ENCODE measurements at regions not wholly inside any gene's neighbourhood (a gene's known extent, or its start where the extent isn't known, plus 50 kb on each side); places are given as distances from the start of the nearest gene placed in this dataset.

DNA sequence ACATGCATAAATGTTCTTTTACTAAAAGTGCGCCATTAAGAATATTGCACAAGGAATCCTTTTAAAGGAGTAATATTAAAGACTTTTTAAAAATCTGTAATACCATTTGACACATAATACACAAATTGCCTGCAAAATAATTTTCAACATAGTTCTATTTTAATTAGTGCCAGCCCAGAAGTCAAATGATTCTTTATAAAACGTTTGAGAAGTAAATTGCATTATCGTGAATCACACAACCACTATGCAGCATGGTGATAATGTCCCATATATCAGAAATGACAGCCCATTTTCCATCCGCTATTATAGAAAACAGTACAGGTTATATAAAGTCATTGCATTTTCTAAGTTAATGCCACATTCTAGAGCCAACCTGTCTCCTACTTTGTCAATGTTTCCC lies 324.0 kb downstream of the IPMK start:
- WGBS, 2 donors (ENCODE audit: extremely low coverage in 2 of 2, insufficient read length in 2 of 2, insufficient replicate concordance in 1 of 2), result no CpG with 5 or more reads among the region's 4 CpGs
- Histone ChIP-seq H3K4me2 (ENCODE audit: insufficient read depth, low read length, poor library complexity, severe bottlenecking) (no peak overlapping the region), H3K4me1 (ENCODE audit: control insufficient read depth in 2 of 2, insufficient read depth in 1 of 2, low read depth in 1 of 2, low read length in 2 of 2) (no peaks in the 10 kb centered on the region), H4K8ac (ENCODE audit: low read depth, low read length) (no peak overlapping the region), H2BK5ac (ENCODE audit: low read length) (no peak overlapping the region), H3K79me1 (ENCODE audit: low read depth, low read length) (no peaks in the 10 kb centered on the region), H3K36me3 (replicated peaks in 1 of 2; ENCODE audit: control insufficient read depth in 2 of 2, insufficient read depth in 2 of 2, low read length in 2 of 2) (no peaks in the 10 kb centered on the region), H3K4ac (ENCODE audit: low read length) (no peak overlapping the region), H4K91ac (ENCODE audit: low read depth, low read length, poor library complexity) (no peak overlapping the region), H3K9ac (ENCODE audit: low read depth, low read length, poor library complexity) (no peak overlapping the region), H2BK120ac (ENCODE audit: low read depth, low read length) (no peak overlapping the region), H3K4me3 (ENCODE audit: low read length in 2 of 2) (no peak overlapping the region), H3K27ac (replicated peaks; ENCODE audit: low read length) (no peak overlapping the region), H3K9me3 (replicated peaks in 1 of 2; ENCODE audit: control insufficient read depth in 2 of 2, insufficient read depth in 1 of 2, low read depth in 1 of 2, low read length in 2 of 2) (no peaks in the 10 kb centered on the region), H3K18ac (ENCODE audit: low read length) (no peak overlapping the region), H2BK15ac (ENCODE audit: low read length) (no peak overlapping the region), H2BK12ac (ENCODE audit: low read length) (no peak overlapping the region), H3K27me3 (ENCODE audit: control insufficient read depth in 3 of 3, insufficient read depth in 3 of 3, low read depth in 1 of 3, low read length in 3 of 3) (no peaks in the 10 kb centered on the region), H3K23ac (ENCODE audit: low read depth, low read length, poor library complexity) (no peak overlapping the region), H3K14ac (ENCODE audit: low read length) (no peak overlapping the region), H2AK5ac (ENCODE audit: low read depth, low read length) (no peak overlapping the region), H2AFZ (ENCODE audit: low read length) (no peak overlapping the region)
- DNase-seq (ENCODE audit: low spot score), result no peak

DNA sequence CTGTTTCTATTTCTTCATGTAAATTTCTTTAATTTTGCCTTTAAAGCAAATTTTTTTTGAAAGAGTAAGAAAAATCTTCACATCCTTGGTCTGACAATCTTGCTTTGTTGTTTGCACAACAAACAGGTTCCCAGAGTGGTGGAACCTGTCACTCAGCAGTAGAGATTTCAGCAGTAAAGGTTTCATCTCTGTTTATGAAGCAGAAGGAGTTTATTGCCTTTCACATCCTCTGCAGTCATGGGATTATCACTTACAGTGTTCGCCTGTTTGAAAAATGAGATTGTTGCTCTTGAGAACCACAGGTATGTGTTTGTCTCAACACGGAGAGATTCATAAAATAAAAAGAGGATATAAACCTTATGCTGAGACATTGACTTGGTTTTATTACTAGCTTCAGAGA lies 342.6 kb downstream of the IPMK start:
- no peak overlapping the region for H4K8ac ChIP-seq (ENCODE audit: low read depth, low read length)
- no peak overlapping the region for H4K91ac ChIP-seq (ENCODE audit: low read depth, low read length, poor library complexity)
- no CpG with 5 or more reads among the region's 2 CpGs for WGBS, 2 donors (ENCODE audit: extremely low coverage in 2 of 2, insufficient read length in 2 of 2, insufficient replicate concordance in 1 of 2)
- no peak overlapping the region for H3K4me2 ChIP-seq (ENCODE audit: insufficient read depth, low read length, poor library complexity, severe bottlenecking)
- H3K27me3 ChIP-seq (ENCODE audit: control insufficient read depth in 3 of 3, insufficient read depth in 3 of 3, low read depth in 1 of 3, low read length in 3 of 3), result no peaks in the 10 kb centered on the region
- H2BK15ac ChIP-seq (ENCODE audit: low read length), result no peak overlapping the region
- no peaks in the 10 kb centered on the region for H3K4me1 ChIP-seq (ENCODE audit: control insufficient read depth in 2 of 2, insufficient read depth in 1 of 2, low read depth in 1 of 2, low read length in 2 of 2)
- H3K9me3 ChIP-seq (replicated peaks in 1 of 2; ENCODE audit: control insufficient read depth in 2 of 2, insufficient read depth in 1 of 2, low read depth in 1 of 2, low read length in 2 of 2), result no peaks in the 10 kb centered on the region
- no peaks in the 10 kb centered on the region for H3K36me3 ChIP-seq (replicated peaks in 1 of 2; ENCODE audit: control insufficient read depth in 2 of 2, insufficient read depth in 2 of 2, low read length in 2 of 2)
- no peak overlapping the region for H2AFZ ChIP-seq (ENCODE audit: low read length)
- H3K4ac ChIP-seq (ENCODE audit: low read length), result no peak overlapping the region
- H3K18ac ChIP-seq (ENCODE audit: low read length), result no peak overlapping the region
- H3K14ac ChIP-seq (ENCODE audit: low read length), result no peak overlapping the region
- H3K23ac ChIP-seq (ENCODE audit: low read depth, low read length, poor library complexity), result no peak overlapping the region
- no peak overlapping the region for H3K4me3 ChIP-seq (ENCODE audit: low read length in 2 of 2)
- no peak overlapping the region for H2BK12ac ChIP-seq (ENCODE audit: low read length)
- no peak overlapping the region for H2BK5ac ChIP-seq (ENCODE audit: low read length)
- H2AK5ac ChIP-seq (ENCODE audit: low read depth, low read length), result no peak overlapping the region
- H2BK120ac ChIP-seq (ENCODE audit: low read depth, low read length), result no peak overlapping the region
- no peak overlapping the region for H3K27ac ChIP-seq (replicated peaks; ENCODE audit: low read length)
- DNase-seq (ENCODE audit: low spot score), result no peak
- H3K79me1 ChIP-seq (ENCODE audit: low read depth, low read length), result no peaks in the 10 kb centered on the region
- H3K9ac ChIP-seq (ENCODE audit: low read depth, low read length, poor library complexity), result no peak overlapping the region

DNA sequence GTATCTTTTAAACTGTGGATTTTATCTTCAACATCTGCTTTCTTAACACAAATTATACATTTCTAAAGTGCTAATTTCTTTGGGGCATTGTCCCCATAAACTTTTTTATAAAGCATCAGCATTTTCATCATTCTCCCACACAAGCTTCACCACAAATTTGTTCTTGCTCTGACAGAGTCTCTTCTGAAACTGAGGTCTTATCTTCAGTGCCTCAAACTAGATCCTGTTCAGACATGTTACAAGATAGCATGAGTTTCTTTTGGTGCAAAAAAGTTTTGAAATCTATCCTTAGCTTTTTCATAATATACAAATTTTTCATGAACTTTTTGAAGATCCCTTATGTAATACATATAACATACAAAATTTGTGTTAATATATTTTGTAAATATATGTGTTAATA lies 346.6 kb downstream of the IPMK start:
- Histone ChIP-seq H3K4me2 (ENCODE audit: insufficient read depth, low read length, poor library complexity, severe bottlenecking) (no peak overlapping the region), H2BK5ac (ENCODE audit: low read length) (no peak overlapping the region), H2AFZ (ENCODE audit: low read length) (no peak overlapping the region), H3K36me3 (replicated peaks in 1 of 2; ENCODE audit: control insufficient read depth in 2 of 2, insufficient read depth in 2 of 2, low read length in 2 of 2) (no peaks in the 10 kb centered on the region), H2BK15ac (ENCODE audit: low read length) (no peak overlapping the region), H3K4me1 (ENCODE audit: control insufficient read depth in 2 of 2, insufficient read depth in 1 of 2, low read depth in 1 of 2, low read length in 2 of 2) (no peaks in the 10 kb centered on the region), H3K14ac (ENCODE audit: low read length) (no peak overlapping the region), H3K27ac (replicated peaks; ENCODE audit: low read length) (no peak overlapping the region), H2BK120ac (ENCODE audit: low read depth, low read length) (no peak overlapping the region), H2BK12ac (ENCODE audit: low read length) (no peak overlapping the region), H3K23ac (ENCODE audit: low read depth, low read length, poor library complexity) (no peak overlapping the region), H3K9me3 (replicated peaks in 1 of 2; ENCODE audit: control insufficient read depth in 2 of 2, insufficient read depth in 1 of 2, low read depth in 1 of 2, low read length in 2 of 2) (no peaks in the 10 kb centered on the region), H3K79me1 (ENCODE audit: low read depth, low read length) (no peaks in the 10 kb centered on the region), H4K8ac (ENCODE audit: low read depth, low read length) (no peak overlapping the region), H3K9ac (ENCODE audit: low read depth, low read length, poor library complexity) (no peak overlapping the region), H2AK5ac (ENCODE audit: low read depth, low read length) (no peak overlapping the region), H3K4me3 (ENCODE audit: low read length in 2 of 2) (no peak overlapping the region), H3K27me3 (ENCODE audit: control insufficient read depth in 3 of 3, insufficient read depth in 3 of 3, low read depth in 1 of 3, low read length in 3 of 3) (no peaks in the 10 kb centered on the region), H3K18ac (ENCODE audit: low read length) (no peak overlapping the region), H4K91ac (ENCODE audit: low read depth, low read length, poor library complexity) (no peak overlapping the region), H3K4ac (ENCODE audit: low read length) (no peak overlapping the region)
- DNase-seq (ENCODE audit: low spot score), result no peak

DNA sequence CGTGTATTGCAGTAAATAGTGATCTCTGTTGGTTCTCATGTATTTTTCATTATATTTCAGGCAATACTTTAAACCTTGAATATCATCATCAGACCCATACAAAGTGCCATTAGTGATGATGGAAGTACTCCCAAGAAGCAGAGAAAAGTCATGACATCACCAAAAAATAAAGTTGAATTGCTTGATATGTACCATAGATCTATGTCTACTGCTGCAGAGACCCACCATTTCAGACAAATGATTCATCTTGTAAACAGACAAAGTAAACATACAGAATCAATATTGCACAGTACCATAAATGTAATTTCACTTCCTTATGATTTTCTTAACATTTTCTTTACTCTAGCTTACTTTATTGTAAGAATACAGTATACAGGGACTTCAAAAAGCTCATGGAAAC lies 347.8 kb downstream of the IPMK start:
- no CpG with 5 or more reads among the region's 1 CpG for WGBS, 2 donors (ENCODE audit: extremely low coverage in 2 of 2, insufficient read length in 2 of 2, insufficient replicate concordance in 1 of 2)
- Histone ChIP-seq H3K18ac (ENCODE audit: low read length) (no peak overlapping the region), H2AK5ac (ENCODE audit: low read depth, low read length) (no peak overlapping the region), H3K79me1 (ENCODE audit: low read depth, low read length) (no peaks in the 10 kb centered on the region), H3K9me3 (replicated peaks in 1 of 2; ENCODE audit: control insufficient read depth in 2 of 2, insufficient read depth in 1 of 2, low read depth in 1 of 2, low read length in 2 of 2) (no peaks in the 10 kb centered on the region), H2BK120ac (ENCODE audit: low read depth, low read length) (no peak overlapping the region), H3K27ac (replicated peaks; ENCODE audit: low read length) (no peak overlapping the region), H2BK5ac (ENCODE audit: low read length) (no peak overlapping the region), H3K4me1 (ENCODE audit: control insufficient read depth in 2 of 2, insufficient read depth in 1 of 2, low read depth in 1 of 2, low read length in 2 of 2) (no peaks in the 10 kb centered on the region), H3K36me3 (replicated peaks in 1 of 2; ENCODE audit: control insufficient read depth in 2 of 2, insufficient read depth in 2 of 2, low read length in 2 of 2) (no peaks in the 10 kb centered on the region), H2AFZ (ENCODE audit: low read length) (no peak overlapping the region), H3K4me3 (ENCODE audit: low read length in 2 of 2) (no peak overlapping the region), H3K9ac (ENCODE audit: low read depth, low read length, poor library complexity) (no peak overlapping the region), H2BK12ac (ENCODE audit: low read length) (no peak overlapping the region), H3K14ac (ENCODE audit: low read length) (no peak overlapping the region), H4K8ac (ENCODE audit: low read depth, low read length) (no peak overlapping the region), H3K27me3 (ENCODE audit: control insufficient read depth in 3 of 3, insufficient read depth in 3 of 3, low read depth in 1 of 3, low read length in 3 of 3) (no peaks in the 10 kb centered on the region), H3K23ac (ENCODE audit: low read depth, low read length, poor library complexity) (no peak overlapping the region), H4K91ac (ENCODE audit: low read depth, low read length, poor library complexity) (no peak overlapping the region), H3K4ac (ENCODE audit: low read length) (no peak overlapping the region), H2BK15ac (ENCODE audit: low read length) (no peak overlapping the region), H3K4me2 (ENCODE audit: insufficient read depth, low read length, poor library complexity, severe bottlenecking) (no peak overlapping the region)
- DNase-seq (ENCODE audit: low spot score), result no peak
